Astrocyte (in vitro differentiated cells and primary cell): ENCODE measurements at regions not wholly inside any gene's neighbourhood (a gene's known extent, or its start where the extent isn't known, plus 50 kb on each side); places are given as distances from the start of the nearest gene placed in this dataset.

Experiments
- DNase-seq: peaks from one replicate; pipeline ENCODE4 v3.0.0-alpha.2; 2010; ENCODE audit warnings: low read depth
- FAIRE-seq: peaks from 2 replicates; lab custom pipeline; 2011; peaks lifted over from hg19 to GRCh38; lab: Jason Lieb, UNC
- H2AFZ ChIP-seq: 2 replicates; pipeline ENCODE4 v1.6.0; 2012; ENCODE audit warnings: low read depth, low read length, inconsistent platforms
- H3K27ac ChIP-seq: 2 replicates; pipeline ENCODE4 v1.5.1; 2011; ENCODE audit warnings: low read depth, low read length, inconsistent platforms
- H3K27me3 ChIP-seq: 2 replicates; pipeline ENCODE4 v1.6.0; 2011; ENCODE audit warnings: low read length, inconsistent platforms; ENCODE audit not compliant: insufficient read depth
- H3K36me3 ChIP-seq: 2 replicates; pipeline ENCODE4 v1.5.1; 2011; ENCODE audit warnings: low read length, inconsistent platforms; ENCODE audit not compliant: insufficient read depth
- H3K4me1 ChIP-seq: 2 replicates; pipeline ENCODE4 v1.5.1; 2011; ENCODE audit warnings: low read length, inconsistent platforms; ENCODE audit not compliant: insufficient read depth
- H3K4me2 ChIP-seq: 2 replicates; pipeline ENCODE4 v1.6.0; 2012; ENCODE audit warnings: low read length, inconsistent platforms
- H3K4me3 ChIP-seq: 2 replicates; pipeline ENCODE4 v1.5.1; 2011; ENCODE audit warnings: low read depth, mild to moderate bottlenecking, low read length, inconsistent platforms; ENCODE audit not compliant: insufficient read depth
- H3K79me2 ChIP-seq: 2 replicates; pipeline ENCODE4 v1.6.0; 2012; ENCODE audit warnings: mild to moderate bottlenecking, low read length, inconsistent platforms; ENCODE audit not compliant: insufficient read depth
- H3K9ac ChIP-seq: 2 replicates; pipeline ENCODE4 v1.6.0; 2012; ENCODE audit warnings: mild to moderate bottlenecking, low read length, inconsistent platforms
- H3K9me3 ChIP-seq: 2 replicates; pipeline ENCODE4 v1.5.1; 2012; ENCODE audit warnings: low read depth, mild to moderate bottlenecking, low read length, inconsistent platforms; ENCODE audit not compliant: insufficient read depth
- H4K20me1 ChIP-seq: 2 replicates; pipeline ENCODE4 v1.6.0; 2012; ENCODE audit warnings: low read length, inconsistent platforms; ENCODE audit not compliant: insufficient read depth
- H3K27ac Mint-ChIP-seq: one replicate; pipeline ENCODE4 v1.8.0; 2021; ENCODE audit warnings: mild to moderate bottlenecking, mixed read lengths; ENCODE audit not compliant: unreplicated experiment
- H3K27me3 Mint-ChIP-seq: one replicate; pipeline ENCODE4 v1.8.0; 2021; ENCODE audit warnings: low read depth, mixed read lengths; ENCODE audit not compliant: unreplicated experiment
- H3K36me3 Mint-ChIP-seq: one replicate; pipeline ENCODE4 v1.8.0; 2021; ENCODE audit warnings: low read depth, mixed read lengths; ENCODE audit not compliant: unreplicated experiment
- H3K4me1 Mint-ChIP-seq: one replicate; pipeline ENCODE4 v1.8.0; 2021; ENCODE audit warnings: low read depth, mixed read lengths; ENCODE audit not compliant: unreplicated experiment
- H3K4me3 Mint-ChIP-seq: one replicate; pipeline ENCODE4 v1.8.0; 2021; ENCODE audit warnings: mild to moderate bottlenecking, moderate library complexity, mixed read lengths; ENCODE audit not compliant: unreplicated experiment
- H3K9me3 Mint-ChIP-seq: one replicate; pipeline ENCODE4 v1.8.0; 2021; ENCODE audit warnings: mild to moderate bottlenecking, mixed read lengths; ENCODE audit not compliant: unreplicated experiment
- EZH2 ChIP-seq: IDR thresholded peaks from 2 replicates; pipeline ENCODE4 v1.6.1; 2012; ENCODE audit warnings: mild to moderate bottlenecking, low read length, inconsistent platforms; ENCODE audit not compliant: insufficient read depth
- TF ChIP-seq, protein P1 (sequence below): IDR thresholded peaks from 2 replicates; pipeline ENCODE4 v1.5.1; 2011; ENCODE audit warnings: low read depth, mild to moderate bottlenecking, inconsistent platforms, low read length, moderate library complexity; ENCODE audit not compliant: insufficient read depth

DNA sequence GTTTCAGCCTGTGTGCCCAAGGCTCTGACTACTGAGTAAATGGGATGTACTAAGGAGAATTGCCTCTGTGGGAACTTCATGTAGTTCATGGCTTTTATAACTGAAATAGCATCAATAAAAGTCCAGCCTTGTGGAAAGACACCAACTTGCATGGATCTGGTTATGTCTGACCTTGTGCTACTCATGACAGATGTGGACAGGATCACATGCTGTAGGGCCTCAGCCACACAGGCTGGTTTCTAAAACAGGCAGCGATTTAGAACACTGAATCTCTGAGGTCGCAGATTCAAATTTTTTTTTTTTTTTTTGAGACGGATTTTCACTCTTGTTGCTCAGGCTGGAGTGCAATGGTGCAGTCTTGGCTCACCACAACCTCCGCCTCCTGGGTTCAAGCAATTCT, 66.5 kb upstream of the SPIN1 start:
- Histone ChIP-seq H3K27me3 (no peaks in the 10 kb centered on the region), H4K20me1 (no peaks in the 10 kb centered on the region), H3K36me3 (no peaks in the 10 kb centered on the region), H3K27ac (no peak overlapping the region), H3K4me1 (no peaks in the 10 kb centered on the region), H3K9me3 (no peaks in the 10 kb centered on the region), H2AFZ (no peak overlapping the region), H3K4me2 (no peak overlapping the region), H3K4me3 (no peak overlapping the region), H3K9ac (no peak overlapping the region), H3K79me2 (no peaks in the 10 kb centered on the region)
- FAIRE-seq (no peak), DNase-seq (no peak)
- H3K36me3 Mint-ChIP-seq = peaks cover 2% of the 10 kb centered on the region
- no peak for TF ChIP-seq EZH2
- TF ChIP-seq, protein P1, sequence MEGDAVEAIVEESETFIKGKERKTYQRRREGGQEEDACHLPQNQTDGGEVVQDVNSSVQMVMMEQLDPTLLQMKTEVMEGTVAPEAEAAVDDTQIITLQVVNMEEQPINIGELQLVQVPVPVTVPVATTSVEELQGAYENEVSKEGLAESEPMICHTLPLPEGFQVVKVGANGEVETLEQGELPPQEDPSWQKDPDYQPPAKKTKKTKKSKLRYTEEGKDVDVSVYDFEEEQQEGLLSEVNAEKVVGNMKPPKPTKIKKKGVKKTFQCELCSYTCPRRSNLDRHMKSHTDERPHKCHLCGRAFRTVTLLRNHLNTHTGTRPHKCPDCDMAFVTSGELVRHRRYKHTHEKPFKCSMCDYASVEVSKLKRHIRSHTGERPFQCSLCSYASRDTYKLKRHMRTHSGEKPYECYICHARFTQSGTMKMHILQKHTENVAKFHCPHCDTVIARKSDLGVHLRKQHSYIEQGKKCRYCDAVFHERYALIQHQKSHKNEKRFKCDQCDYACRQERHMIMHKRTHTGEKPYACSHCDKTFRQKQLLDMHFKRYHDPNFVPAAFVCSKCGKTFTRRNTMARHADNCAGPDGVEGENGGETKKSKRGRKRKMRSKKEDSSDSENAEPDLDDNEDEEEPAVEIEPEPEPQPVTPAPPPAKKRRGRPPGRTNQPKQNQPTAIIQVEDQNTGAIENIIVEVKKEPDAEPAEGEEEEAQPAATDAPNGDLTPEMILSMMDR = no peak
- no peak overlapping the region for H3K4me3 Mint-ChIP-seq
- H3K27ac Mint-ChIP-seq = no peak overlapping the region
- H3K4me1 Mint-ChIP-seq = peaks cover 10% of the 10 kb centered on the region
- H3K27me3 Mint-ChIP-seq = peaks cover 11% of the 10 kb centered on the region
- no peaks in the 10 kb centered on the region for H3K9me3 Mint-ChIP-seq

DNA sequence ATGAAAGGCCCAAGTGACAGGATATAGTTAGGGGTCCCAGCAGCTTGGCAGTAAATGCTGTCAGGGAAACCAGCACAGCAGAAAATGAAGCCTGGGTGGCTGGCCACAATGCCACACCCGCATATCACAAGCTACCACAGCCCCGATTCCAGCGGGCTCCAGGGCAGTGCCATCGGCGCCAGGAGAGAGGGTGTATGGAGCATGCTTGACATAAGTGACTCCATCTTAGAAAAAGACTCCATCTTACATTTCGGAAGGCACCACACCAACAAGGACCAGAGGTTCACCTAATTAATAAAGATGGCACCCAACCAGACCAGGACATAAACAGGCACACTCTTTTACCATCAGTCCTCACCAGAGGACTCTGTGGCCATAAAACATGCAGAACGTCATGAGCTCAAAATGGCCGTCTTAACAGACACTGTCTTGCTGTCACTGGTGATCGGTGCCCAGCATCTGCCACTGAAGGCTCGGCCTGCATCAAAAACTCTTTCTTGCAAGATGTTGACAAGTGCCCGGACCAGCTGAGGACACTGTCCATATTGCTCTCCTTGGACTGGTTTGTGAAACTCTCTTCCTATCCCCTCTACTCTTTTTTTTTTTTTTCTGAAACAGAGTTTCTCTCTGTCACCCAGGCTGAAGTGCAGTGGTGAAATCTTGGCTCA, 67.4 kb upstream of the SPIN1 start:
- Mint-ChIP-seq H3K9me3 (no peaks in the 10 kb centered on the region), H3K36me3 (peaks cover 2% of the 10 kb centered on the region), H3K4me3 (no peak overlapping the region), H3K27ac (no peak overlapping the region), H3K27me3 (peaks cover 10% of the 10 kb centered on the region), H3K4me1 (peaks cover 8% of the 10 kb centered on the region)
- H3K27ac ChIP-seq = no peak overlapping the region
- H3K27me3 ChIP-seq = no peaks in the 10 kb centered on the region
- no peak overlapping the region for H3K4me2 ChIP-seq
- TF ChIP-seq, protein P1 = no peak
- TF ChIP-seq EZH2 = no peak
- FAIRE-seq = no peak
- DNase-seq = no peak
- H3K9ac ChIP-seq = no peak overlapping the region
- H2AFZ ChIP-seq = no peak overlapping the region
- H3K9me3 ChIP-seq = no peaks in the 10 kb centered on the region
- no peaks in the 10 kb centered on the region for H4K20me1 ChIP-seq
- H3K4me1 ChIP-seq = no peaks in the 10 kb centered on the region
- no peak overlapping the region for H3K4me3 ChIP-seq
- H3K36me3 ChIP-seq = no peaks in the 10 kb centered on the region
- no peaks in the 10 kb centered on the region for H3K79me2 ChIP-seq

DNA sequence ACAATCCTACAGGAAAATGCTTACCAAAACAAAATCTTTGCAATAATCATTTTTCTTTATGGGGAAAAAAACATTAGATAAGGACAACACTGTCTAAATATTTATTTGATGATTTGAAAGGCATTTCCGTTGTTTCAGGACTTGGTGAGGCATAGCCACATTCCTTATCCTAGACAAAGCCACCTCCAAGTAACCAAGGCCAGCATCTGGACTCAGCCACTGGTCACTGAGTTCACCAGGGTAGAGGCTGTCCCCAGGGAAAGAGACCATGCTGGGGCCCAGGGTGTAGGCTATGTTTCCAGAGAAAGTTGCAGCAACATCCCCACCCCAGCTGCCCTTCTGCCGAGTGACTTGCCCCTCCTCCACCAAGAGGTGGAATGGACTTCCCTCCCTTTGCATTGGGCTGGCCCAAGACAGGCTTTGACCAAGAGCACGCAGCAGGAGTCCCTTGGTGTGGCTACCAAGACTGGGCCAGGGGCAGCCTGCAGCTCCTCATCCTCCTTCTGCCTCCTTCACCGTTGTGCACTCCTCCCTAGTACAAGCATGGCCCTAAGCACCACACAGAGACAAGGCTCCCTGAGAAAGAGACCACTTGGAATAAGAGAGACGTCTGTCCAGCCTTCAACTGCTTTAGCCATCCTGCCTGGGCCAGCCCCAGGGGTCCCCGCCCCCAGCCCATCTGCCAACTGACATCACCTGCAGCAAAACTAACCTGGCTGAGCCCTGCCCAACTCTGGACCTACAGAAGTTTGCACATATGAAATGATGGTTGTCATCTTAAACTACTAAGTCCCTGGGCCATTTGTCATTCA, 68.1 kb upstream of the SPIN1 start:
- Histone ChIP-seq H4K20me1 (no peaks in the 10 kb centered on the region), H3K4me1 (no peaks in the 10 kb centered on the region), H3K9ac (no peak overlapping the region), H3K27ac (no peak overlapping the region), H3K27me3 (no peaks in the 10 kb centered on the region), H2AFZ (no peak overlapping the region), H3K79me2 (no peaks in the 10 kb centered on the region), H3K4me2 (no peak overlapping the region), H3K4me3 (no peak overlapping the region), H3K36me3 (no peaks in the 10 kb centered on the region), H3K9me3 (no peaks in the 10 kb centered on the region)
- H3K27ac Mint-ChIP-seq = no peak overlapping the region
- H3K4me3 Mint-ChIP-seq = no peak overlapping the region
- H3K27me3 Mint-ChIP-seq = peaks cover 10% of the 10 kb centered on the region
- peaks cover 8% of the 10 kb centered on the region for H3K4me1 Mint-ChIP-seq
- FAIRE-seq (no peak), DNase-seq (no peak)
- no peak for TF ChIP-seq EZH2
- TF ChIP-seq, protein P1 = no peak
- peaks cover 2% of the 10 kb centered on the region for H3K36me3 Mint-ChIP-seq
- H3K9me3 Mint-ChIP-seq = no peaks in the 10 kb centered on the region
